ENCODE measurements at regions not wholly inside any gene's neighbourhood (a gene's known extent, or its start where the extent isn't known, plus 50 kb on each side); places are given as distances from the start of the nearest gene placed in this dataset.

DNA sequence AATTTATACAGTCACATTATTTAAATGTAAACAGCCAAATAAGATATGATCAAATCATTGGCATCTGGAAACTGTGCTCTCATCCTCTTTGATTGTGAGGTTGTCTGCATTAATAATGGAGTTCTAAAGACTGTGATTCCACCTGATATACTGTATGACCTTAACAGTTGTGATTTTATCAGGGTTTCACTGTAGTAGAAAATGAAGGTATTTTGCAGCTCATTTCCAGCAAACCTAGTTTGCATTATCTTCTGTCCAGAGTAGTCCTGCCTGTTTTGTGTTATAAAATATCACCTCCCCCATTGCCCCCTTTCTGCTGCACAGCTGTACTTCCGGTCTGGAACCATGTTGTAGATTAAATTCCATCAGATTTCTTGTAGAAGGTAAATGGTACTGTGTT lies 731.6 kb upstream of the FANCL start:
- no peaks in the 10 kb centered on the region for H3K79me2 ChIP-seq (ENCODE audit: insufficient read depth, low read length)
- H2AFZ ChIP-seq (ENCODE audit: low read length) = no peak overlapping the region
- no peak overlapping the region for H3K27ac ChIP-seq (ENCODE audit: low read depth, low read length)
- H3K4me2 ChIP-seq (ENCODE audit: insufficient read depth, low read length) = no peak overlapping the region
- H3K36me3 ChIP-seq (ENCODE audit: insufficient read depth, low read length) = no peaks in the 10 kb centered on the region
- H3K27me3 ChIP-seq (ENCODE audit: insufficient read depth, low read length) = no peaks in the 10 kb centered on the region
- H4K20me1 ChIP-seq (ENCODE audit: insufficient read depth, low read length) = no peaks in the 10 kb centered on the region
- no peak for DNase-seq (ENCODE audit: insufficient read length, low spot score, missing footprints)
- H3K9me3 ChIP-seq (ENCODE audit: low read depth, low read length) = no peaks in the 10 kb centered on the region
- H3K4me1 ChIP-seq (ENCODE audit: insufficient read depth, low read length) = no peaks in the 10 kb centered on the region
- no peak overlapping the region for H3K4me3 ChIP-seq (ENCODE audit: insufficient read depth, low read length)
- no peak for TF ChIP-seq CTCF (IDR thresholded peaks at IDR 0.05; ENCODE audit: extremely low read depth, low read depth, low read length)

GRCh38 chr2:58971511-58972360 lies 730.6 kb upstream of the FANCL start:
- Histone ChIP-seq H3K36me3 (ENCODE audit: insufficient read depth, low read length) (no peaks in the 10 kb centered on the region), H2AFZ (ENCODE audit: low read length) (no peak overlapping the region), H3K4me1 (ENCODE audit: insufficient read depth, low read length) (no peaks in the 10 kb centered on the region), H3K79me2 (ENCODE audit: insufficient read depth, low read length) (no peaks in the 10 kb centered on the region), H3K9me3 (ENCODE audit: low read depth, low read length) (no peaks in the 10 kb centered on the region), H3K27ac (ENCODE audit: low read depth, low read length) (no peak overlapping the region), H3K27me3 (ENCODE audit: insufficient read depth, low read length) (no peaks in the 10 kb centered on the region), H4K20me1 (ENCODE audit: insufficient read depth, low read length) (no peaks in the 10 kb centered on the region), H3K4me3 (ENCODE audit: insufficient read depth, low read length) (no peak overlapping the region), H3K4me2 (ENCODE audit: insufficient read depth, low read length) (no peak overlapping the region)
- no peak for DNase-seq (ENCODE audit: insufficient read length, low spot score, missing footprints)
- no peak for TF ChIP-seq CTCF (IDR thresholded peaks at IDR 0.05; ENCODE audit: extremely low read depth, low read depth, low read length)

DNA sequence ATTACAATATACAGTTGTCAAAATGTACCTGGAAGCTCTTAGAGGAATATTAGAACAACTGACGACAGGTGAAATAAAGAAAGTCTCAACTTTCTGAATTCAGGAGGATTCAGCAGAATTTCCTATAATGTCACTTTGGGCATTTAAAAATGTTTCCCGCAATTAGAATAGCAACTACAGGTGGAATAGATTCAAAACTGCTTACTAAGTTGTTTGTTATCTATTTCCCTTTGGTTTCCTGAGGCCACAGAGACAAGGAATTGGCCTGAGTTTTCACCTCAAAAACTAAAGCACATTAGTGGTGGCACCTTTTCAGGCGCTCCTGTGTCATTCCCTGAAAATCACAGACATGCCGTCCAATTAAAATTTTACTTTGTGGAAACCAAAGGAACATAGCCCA lies 729.2 kb upstream of the FANCL start:
- Histone ChIP-seq H3K4me1 (ENCODE audit: insufficient read depth, low read length) (no peaks in the 10 kb centered on the region), H3K9me3 (ENCODE audit: low read depth, low read length) (no peaks in the 10 kb centered on the region), H3K4me3 (ENCODE audit: insufficient read depth, low read length) (no peak overlapping the region), H3K4me2 (ENCODE audit: insufficient read depth, low read length) (no peak overlapping the region), H3K36me3 (ENCODE audit: insufficient read depth, low read length) (no peaks in the 10 kb centered on the region), H3K27ac (ENCODE audit: low read depth, low read length) (no peak overlapping the region), H3K27me3 (ENCODE audit: insufficient read depth, low read length) (no peaks in the 10 kb centered on the region), H3K79me2 (ENCODE audit: insufficient read depth, low read length) (no peaks in the 10 kb centered on the region), H4K20me1 (ENCODE audit: insufficient read depth, low read length) (no peaks in the 10 kb centered on the region), H2AFZ (ENCODE audit: low read length) (no peak overlapping the region)
- TF ChIP-seq CTCF (IDR thresholded peaks at IDR 0.05; ENCODE audit: extremely low read depth, low read depth, low read length) = no peak
- DNase-seq (ENCODE audit: insufficient read length, low spot score, missing footprints) = no peak

GRCh38 chr2:58968885-58969284 lies 727.8 kb upstream of the FANCL start:
- no peak overlapping the region for H2AFZ ChIP-seq (ENCODE audit: low read length)
- no peaks in the 10 kb centered on the region for H3K36me3 ChIP-seq (ENCODE audit: insufficient read depth, low read length)
- no peaks in the 10 kb centered on the region for H4K20me1 ChIP-seq (ENCODE audit: insufficient read depth, low read length)
- H3K4me2 ChIP-seq (ENCODE audit: insufficient read depth, low read length) = no peak overlapping the region
- no peaks in the 10 kb centered on the region for H3K79me2 ChIP-seq (ENCODE audit: insufficient read depth, low read length)
- H3K9me3 ChIP-seq (ENCODE audit: low read depth, low read length) = no peaks in the 10 kb centered on the region
- no peak overlapping the region for H3K4me3 ChIP-seq (ENCODE audit: insufficient read depth, low read length)
- no peak for TF ChIP-seq CTCF (IDR thresholded peaks at IDR 0.05; ENCODE audit: extremely low read depth, low read depth, low read length)
- no peaks in the 10 kb centered on the region for H3K27me3 ChIP-seq (ENCODE audit: insufficient read depth, low read length)
- no peak overlapping the region for H3K27ac ChIP-seq (ENCODE audit: low read depth, low read length)
- H3K4me1 ChIP-seq (ENCODE audit: insufficient read depth, low read length) = no peaks in the 10 kb centered on the region
- DNase-seq (ENCODE audit: insufficient read length, low spot score, missing footprints) = no peak

Measured in osteoblast (primary cell).